ENCODE measurements at regions not wholly inside any gene's neighbourhood (a gene's known extent, or its start where the extent isn't known, plus 50 kb on each side); places are given as distances from the start of the nearest gene placed in this dataset.

- no peak for ATAC-seq
Observed at GRCh38 chr2:76572981-76573380, 862.3 kb upstream of the GCFC2 start.

GRCh38 chr2:76569819-76570218 lies 859.1 kb upstream of the GCFC2 start:
- no peak for ATAC-seq

- no peak for ATAC-seq
Observed at GRCh38 chr2:76567478-76567877, 856.8 kb upstream of the GCFC2 start.

DNA sequence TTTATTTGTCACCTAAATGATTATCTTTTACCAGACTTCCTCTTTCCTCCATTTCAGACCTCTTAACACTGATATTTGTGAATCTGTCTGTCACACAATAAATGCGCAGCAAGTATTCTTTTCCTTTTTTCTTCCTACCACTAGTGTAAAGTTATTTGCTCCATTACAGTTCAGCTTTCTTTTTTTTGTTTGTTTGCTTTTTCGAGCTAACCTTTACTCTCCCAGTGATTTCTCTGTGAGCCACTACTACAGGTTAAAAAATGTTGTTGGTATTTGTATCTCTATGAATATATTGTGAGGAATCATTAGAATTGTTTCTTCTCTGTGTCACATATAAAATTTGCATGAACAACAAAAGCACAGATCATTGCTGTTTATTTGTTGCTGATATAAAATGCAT lies 854.0 kb upstream of the GCFC2 start:
- no peak for ATAC-seq

DNA sequence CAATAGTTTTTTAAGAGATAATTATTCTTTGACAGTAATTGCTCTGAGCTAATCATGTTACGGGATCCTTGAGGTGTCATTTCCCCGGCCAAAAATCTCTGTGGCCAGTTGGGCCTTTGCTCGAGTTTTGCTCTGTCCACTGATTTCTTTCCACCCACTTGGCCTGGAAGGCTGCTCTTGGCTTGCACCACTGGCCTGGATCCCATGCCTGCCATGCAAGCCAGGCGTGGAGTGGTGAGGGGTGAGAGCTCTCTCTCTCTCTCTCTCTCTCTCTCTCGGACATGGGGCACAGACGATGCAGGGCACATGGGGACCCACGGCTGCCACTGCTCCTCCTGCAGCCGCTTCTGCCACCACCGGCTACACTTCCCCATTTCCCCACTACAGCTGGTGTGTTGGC lies 853.0 kb upstream of the GCFC2 start:
- no peak for ATAC-seq

DNA sequence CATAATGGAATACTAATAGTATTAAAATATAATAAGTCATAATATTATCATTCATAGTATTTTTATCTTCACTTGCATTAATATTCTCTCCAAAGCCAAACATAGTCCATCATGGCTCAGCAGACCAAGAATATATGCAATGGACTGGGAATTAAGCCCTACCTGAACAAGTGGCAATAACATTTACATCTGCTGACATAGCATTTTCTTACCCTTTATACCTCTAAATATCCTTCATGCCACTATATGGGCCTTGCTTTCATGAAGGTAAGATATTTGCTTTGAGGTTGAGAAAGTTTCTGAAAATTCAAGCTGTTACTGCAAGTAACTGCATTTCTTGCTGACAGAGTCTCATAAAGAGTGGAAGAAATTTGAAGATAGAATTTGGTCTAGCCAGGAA lies 847.4 kb upstream of the GCFC2 start:
- ATAC-seq, result no peak

DNA sequence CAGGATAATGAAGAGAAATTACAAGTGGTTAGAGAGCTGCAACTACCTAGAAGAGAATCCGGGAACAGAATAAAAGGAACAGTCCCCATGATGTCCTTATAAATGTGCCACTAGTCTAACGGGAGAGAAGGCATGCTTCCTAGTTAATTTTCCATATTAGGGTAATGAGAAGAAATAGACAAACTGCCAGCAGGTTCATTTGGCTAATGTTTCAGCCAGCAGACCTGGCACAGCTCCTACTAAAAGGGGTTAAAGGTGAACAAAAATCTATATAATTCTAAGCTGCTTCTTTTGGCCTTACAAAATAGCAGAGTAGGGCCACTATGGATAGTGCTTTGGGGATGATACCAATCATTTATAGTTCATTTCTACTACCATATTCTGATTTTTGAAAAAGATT lies 845.3 kb upstream of the GCFC2 start:
- no peak for ATAC-seq

- no peak for ATAC-seq
Observed at GRCh38 chr2:76546207-76546606, 835.5 kb upstream of the GCFC2 start.

GRCh38 chr2:76544901-76545300 lies 834.2 kb upstream of the GCFC2 start:
- no peak for ATAC-seq

- ATAC-seq, result no peak
Observed at GRCh38 chr2:76517574-76517909, 806.8 kb upstream of the GCFC2 start.

DNA sequence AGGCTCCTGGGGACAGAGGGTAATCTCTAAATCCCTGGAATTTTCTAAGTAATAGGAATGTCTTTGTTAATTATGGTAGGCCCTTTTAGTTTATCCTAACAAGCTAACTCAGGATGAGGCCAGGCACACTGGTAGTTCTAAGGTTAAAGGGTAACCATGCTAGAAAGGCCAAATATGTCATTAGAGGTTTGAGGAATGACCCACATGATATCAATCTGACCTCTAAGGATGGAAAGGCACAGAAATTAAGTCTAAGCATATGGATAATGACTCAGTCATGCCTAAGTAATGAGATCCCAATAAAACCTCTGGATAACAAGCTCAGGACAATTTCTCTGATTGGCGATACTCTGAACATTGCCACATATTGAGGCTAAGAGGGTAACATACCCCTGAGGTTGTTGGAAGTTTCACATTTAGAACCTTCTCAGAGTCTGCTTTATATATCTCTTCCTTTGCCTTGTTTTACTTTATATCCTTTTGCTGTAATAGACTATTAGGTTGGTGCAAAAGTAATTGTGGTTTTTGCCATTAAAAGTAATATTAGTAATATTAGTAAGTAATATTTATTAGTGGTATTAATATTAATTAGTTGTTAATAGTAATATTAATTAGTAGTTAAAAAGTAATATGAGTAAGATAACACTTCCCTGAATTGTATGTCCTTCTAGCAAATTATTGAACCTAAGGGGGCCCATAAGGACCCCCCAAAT lies 806.3 kb upstream of the GCFC2 start:
- ATAC-seq, result no peak

- no peak for ATAC-seq
Observed at GRCh38 chr2:76512201-76512820, 801.6 kb upstream of the GCFC2 start.

GRCh38 chr2:76506538-76506937 lies 795.8 kb upstream of the GCFC2 start:
- no peak for ATAC-seq

DNA sequence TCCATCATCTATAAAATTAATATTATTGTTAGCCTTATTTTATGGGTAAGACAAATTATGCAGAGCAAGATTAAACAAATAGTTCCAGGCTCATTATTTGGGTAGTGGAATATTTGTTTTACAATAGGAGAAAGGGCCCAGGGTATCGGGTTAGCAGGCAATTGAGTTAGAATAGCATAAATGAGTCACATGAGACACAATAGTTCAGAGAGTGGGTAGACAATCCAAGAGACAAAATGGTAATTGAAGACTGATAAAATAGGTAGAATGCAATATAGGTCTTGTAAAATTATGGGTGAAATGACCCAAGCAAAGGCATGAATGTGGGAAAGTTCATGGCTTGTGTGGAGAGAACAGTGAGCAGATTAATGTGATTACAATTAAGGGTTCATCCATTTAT lies 790.9 kb upstream of the GCFC2 start:
- ATAC-seq, result no peak

GRCh38 chr2:76498360-76498759 lies 787.6 kb upstream of the GCFC2 start:
- ATAC-seq, result no peak

DNA sequence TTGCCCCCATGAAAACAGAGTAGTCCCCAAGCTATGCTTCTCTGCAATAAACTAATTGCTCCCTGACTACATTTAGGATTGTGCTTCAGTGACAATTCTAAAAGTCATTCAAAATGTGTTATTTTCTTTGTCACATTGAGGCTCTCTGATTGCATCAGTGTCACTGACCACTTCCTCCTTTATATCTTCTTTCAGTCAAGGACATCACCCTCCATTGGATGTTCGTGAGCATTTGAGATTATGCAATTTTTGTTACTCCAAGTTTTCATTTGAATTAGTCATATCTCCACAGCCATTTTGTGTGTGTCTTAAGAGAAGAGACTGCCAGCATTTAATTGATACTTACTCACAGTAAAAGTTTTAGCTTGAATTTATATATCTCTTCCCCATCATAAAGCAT lies 780.8 kb upstream of the GCFC2 start:
- ATAC-seq, result no peak

DNA sequence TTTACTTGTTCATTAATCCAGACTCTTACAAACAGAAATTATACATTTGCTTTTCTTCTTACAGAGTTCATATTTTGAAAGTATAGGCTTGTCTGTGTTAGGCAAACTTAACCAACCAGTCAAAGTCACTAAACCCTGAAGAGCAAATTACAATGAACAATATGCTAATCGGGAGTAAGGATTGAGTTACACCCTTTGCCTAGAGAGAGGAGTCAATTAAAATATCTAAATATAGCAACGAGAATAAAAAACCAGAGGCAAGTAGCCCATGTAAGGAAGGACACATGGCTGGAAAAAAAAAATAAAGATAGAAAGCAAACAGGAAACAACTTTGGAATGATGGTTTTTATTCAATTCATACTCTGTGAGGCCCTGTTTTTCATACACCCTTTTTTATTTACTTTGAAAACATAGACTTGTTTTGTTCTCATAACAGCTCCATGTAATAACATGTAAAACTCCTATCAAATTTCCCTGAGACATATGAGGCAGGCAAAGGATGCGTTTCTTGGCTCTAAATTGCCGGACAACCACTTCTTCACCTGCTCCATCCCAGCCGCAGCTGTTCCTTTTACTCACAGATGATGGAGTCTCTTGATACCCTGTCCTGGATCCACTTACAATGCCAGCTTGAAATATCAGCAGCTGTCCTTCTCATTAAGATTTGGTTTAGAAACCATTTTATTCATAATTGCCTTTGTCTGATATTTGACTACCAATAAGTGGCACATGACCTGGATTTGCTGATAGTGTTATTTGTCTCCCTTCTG lies 767.7 kb upstream of the GCFC2 start:
- ATAC-seq, result no peak

- ATAC-seq, result no peak
Observed at GRCh38 chr2:76472946-76473345, 762.2 kb upstream of the GCFC2 start.

GRCh38 chr2:76469066-76469465 lies 758.4 kb upstream of the GCFC2 start:
- no peak for ATAC-seq

- ATAC-seq, result no peak
Observed at GRCh38 chr2:76467326-76467725, 756.6 kb upstream of the GCFC2 start.

DNA sequence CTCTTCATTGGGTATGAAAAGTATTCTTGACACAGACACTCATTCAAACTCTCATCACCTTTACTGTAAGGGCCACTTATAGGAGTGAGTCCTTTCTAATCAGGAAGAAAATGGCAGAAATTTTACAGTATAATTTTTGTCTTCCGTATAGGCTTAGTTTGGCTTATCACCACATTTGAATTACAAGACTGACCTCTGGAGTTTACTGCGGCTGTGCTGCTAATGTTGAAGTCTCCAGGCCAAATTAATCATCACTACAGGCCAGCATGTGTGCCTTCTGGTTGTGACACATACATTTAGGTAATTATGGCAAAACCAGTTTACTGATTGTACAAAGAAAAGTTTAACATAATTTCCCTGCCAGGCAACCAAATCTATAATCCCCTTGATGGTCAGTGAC lies 753.6 kb upstream of the GCFC2 start:
- ATAC-seq, result no peak

- no peak for ATAC-seq
Observed at GRCh38 chr2:76461431-76461830, 750.7 kb upstream of the GCFC2 start.

DNA sequence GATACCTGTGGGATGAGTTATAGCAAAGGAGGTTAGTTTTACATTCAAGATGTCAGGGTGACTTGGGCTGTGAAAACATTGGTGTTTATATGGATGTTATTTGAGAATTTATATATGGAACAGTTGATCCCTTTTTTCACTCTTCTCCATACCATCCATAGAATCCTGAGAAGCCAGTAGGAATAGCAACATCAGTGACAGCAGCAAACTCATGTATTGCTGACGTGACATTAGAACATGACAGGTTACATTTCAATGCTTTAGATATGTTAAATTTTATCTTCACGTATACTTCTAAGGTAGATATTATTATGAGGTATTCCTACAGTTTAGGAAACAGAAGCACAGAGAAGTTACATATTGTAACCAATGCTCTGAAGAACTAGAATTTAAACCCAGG lies 745.2 kb upstream of the GCFC2 start:
- ATAC-seq, result no peak

DNA sequence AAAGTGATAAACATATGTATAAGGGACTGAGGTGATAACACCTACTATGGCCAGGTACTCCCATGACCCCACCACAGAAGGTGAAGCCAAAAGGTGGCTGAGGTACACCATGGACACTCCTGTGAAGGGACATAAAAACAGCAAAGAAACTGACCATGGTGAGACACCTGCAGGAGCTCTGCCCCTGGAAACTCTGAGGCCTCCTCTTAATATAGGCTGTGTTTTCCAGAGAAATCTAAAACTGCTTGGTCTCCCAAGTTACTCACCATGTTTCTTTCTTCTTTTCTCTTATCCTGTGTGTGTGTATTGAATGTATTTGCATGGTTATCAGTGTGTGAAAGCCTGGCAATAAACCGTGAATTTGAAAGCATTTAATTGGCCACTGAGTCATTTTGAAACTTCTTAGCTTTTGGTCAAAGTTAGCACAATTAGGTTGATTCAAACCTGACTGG lies 739.3 kb upstream of the GCFC2 start:
- ATAC-seq, result no peak

Data from esophagus mucosa (tissue), 1 donor.